Activated CD4-positive, alpha-beta T cell treated with anti-CD3 and anti-CD28 coated beads, Interleukin-2, amount 50 U/mL, for 4 hours (primary cell): ENCODE measurements at regions not wholly inside any gene's neighbourhood (a gene's known extent, or its start where the extent isn't known, plus 50 kb on each side); places are given as distances from the start of the nearest gene placed in this dataset.
A peak's percentile ranks its signal among the peaks of the same experiment; 100 is the strongest.

Experiments used
- DNase-seq, 2 experiments: peaks; one replicate each; pipeline ENCODE4 v3.0.0-alpha.2; 2020

DNA sequence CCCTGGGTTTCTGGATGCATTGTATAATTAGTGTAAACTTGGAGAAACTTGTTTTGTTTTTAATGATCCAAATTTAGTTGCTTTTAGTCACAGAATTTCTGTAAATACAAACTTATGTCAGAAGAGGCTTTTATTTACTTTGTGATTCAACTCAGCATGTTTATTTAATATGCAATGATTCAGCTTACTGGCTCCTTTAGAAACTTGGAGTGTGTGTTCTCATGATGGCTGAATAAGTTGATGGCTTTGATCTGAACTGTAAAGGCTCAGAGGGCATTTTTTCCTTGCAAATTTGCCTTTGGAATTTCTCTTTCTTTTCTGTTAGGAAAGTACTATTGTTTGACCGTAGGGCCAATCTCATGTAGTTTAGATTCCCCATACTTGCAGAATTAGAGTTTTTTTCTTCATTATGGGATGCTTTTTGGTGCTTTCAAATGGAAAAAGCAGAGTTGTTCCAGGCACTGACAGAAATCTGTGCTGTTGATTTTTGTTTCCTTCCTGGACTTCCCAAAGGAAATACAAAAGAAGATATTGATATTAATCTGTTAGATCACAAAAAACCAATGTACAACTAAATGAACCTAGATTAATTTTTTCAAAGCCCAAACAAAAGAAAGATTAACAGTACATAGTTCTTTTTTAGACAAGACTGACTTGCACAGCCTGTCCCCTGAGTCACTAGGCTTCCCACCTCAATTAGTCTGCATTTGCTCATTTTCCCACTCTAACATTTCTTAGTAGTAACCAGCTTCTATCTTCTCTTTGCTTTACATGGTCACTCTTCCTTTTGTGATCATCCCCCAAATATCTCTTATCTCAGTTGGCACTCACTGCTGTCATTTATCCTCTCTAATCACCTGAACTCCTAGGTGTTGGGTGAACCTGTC, 96.8 kb upstream of the AGR3 start:
- no peak for DNase-seq

DNA sequence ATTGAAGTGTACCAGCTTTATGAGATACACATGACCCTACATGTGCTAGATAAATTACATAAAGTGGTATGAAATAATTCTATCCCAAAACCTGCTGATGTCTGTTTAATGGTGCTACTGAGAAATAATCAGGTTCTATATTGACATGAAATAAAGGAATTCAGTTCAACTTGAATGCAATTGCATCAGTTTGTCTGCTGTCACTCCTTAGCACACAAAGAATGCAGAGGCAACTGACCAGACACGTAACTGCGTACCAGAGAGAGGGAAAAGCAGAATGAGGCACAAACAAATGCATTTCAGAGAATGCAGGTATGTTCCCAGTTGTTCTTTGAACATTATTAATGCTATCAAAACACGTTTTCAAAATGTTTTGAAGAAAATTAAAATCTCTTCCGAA, 98.8 kb upstream of the AGR3 start:
- no peak for DNase-seq

DNA sequence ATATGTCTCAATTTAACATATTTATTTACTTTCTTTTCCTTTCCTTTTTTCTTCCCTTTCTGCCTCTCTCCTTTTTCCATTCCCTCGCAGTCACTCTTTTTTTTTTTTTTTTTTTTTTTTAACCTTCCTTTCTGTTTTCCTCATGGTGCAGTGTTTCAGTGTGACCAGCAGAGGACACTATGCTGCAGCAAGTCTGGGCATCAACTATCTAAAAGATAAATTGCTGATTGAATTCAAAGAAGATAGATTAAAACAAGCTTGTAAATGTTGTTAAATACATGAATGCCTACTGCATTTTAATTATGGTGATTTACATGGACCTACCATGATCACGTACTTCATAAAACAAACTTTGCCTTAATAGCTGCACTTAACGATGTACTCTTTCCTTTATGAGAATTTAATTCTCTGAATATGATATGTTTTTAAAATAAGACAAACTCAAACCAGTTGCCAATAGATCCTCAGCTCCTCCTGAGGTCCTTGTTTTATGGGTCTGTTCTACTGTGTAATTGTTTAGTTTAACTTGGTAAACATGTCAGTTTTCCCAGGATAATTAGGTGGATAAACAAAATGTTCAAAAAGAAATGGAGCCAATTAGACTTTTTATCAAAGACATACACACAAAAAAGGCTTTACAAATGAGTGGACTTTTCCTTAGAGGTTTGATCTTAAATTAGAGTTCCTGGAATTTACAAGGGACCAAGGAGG, 101.0 kb upstream of the AGR3 start:
- peak; percentile 17 to 18 for DNase-seq

GRCh38 chr7:16984375-16984774, 102.6 kb upstream of the AGR3 start:
- DNase-seq, result no peak

DNA sequence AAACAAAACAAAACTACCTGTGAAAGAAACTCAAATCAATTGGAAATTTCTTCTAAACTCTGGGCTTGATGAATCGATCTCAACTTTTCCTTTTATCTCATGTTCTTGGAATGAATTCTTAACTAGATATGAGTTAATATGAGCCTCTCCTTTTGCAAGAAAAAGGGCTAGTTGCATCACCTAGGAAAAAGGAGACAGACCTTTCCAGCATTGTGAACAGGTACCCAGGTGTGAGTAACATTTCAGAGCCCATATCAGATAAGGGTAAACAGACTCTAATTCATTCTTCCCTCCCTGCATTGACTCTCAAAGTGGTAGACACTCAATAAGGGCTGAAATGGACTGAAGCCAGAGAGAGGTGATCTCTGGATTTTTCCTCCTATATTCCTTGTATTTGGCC, 103.8 kb upstream of the AGR3 start:
- no peak for DNase-seq

GRCh38 chr7:16986755-16987154, 105.0 kb upstream of the AGR3 start:
- no peak for DNase-seq

DNA sequence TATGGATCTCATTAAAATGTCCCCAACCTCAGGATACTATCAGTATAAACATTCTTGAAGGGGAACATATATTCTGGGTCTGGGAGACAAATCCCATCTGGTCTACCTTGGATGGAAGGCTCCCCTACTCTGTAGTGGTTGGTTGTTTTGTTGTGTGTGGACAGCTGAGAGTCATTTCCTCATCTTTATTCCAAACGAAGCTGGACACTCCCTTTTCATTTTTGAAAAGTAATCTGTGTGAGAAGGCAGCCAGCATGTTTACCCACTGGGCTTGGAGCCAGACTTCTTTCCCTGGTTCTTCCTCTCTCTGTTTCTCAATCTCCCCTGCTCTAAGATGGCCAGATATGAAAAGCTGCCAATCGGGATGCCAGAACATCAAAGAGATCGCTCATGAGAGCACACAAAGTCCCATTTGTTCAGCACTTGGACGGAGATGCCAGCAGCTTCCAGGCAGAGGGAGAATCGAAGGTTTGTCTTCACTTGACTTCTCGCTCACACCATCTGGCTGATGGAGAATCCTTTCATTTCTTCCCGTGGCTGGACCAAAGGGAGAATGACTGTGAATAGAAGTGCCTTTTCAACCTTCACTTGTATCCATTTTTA, 108.1 kb upstream of the AGR3 start:
- no peak for DNase-seq

DNA sequence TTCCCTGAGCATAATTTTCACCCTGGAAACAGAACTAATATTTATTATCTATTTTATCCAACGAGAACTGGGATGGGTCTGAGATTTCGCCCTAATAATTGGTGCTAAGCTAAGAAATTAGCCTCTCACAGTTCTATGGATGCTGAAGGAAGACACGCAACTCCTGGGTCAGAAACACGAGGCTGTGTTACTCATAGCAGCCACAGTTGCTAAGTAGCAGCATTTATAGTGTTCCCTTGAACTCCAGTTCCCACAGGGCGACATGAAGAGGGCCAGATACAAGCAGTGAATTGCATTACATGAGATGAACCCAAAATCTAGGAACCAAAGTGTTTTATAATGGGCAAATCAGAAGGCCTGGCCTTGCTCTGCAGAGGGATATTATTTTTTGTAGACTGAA, 109.8 kb upstream of the AGR3 start:
- no peak for DNase-seq

DNA sequence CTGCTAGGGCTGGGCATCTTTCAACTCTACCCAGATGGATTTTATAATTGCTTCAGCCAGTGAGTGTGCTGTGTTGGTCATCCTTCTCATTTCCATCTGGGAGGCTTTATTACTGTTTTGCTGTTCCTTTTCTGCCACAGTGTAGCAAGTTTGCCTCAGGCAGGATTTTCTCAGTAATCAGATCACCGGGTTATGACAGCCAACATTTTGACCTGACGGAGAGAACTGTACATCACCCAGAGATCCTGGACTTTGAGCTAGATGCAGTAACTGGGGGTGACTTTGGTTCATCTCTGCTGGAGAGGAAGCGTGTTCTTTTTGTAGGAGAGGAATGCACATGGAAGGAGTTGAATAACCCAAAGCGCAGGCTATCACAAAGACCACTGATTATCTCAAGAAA, 111.8 kb upstream of the AGR3 start:
- no peak for DNase-seq

DNA sequence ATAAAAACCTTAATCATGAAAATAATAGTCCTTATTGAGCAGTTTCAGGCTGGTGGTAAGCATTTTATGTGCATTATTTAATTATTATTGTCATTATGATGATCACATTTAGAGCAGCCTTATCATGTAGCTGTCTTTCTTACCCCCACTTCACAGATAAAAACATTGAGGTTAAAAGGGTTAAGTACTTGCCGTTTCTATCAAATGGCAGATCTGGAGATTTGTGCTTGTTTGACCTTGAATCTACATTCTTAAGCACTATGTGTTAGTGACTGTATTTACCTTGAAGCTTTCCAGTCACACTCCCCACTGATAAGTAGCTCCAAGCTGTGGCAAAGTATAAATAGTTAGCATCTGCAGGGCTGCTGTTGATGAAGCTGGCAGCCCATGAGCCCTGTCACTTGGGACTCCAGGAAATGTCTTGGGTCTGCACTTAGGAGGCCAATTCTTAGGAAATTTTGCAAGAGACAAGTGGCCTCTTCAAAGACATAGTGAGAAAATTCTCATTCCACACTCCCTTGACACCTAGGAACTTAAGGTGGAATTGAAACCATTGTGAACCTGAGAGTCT, 116.8 kb upstream of the AGR3 start:
- DNase-seq, result no peak

DNA sequence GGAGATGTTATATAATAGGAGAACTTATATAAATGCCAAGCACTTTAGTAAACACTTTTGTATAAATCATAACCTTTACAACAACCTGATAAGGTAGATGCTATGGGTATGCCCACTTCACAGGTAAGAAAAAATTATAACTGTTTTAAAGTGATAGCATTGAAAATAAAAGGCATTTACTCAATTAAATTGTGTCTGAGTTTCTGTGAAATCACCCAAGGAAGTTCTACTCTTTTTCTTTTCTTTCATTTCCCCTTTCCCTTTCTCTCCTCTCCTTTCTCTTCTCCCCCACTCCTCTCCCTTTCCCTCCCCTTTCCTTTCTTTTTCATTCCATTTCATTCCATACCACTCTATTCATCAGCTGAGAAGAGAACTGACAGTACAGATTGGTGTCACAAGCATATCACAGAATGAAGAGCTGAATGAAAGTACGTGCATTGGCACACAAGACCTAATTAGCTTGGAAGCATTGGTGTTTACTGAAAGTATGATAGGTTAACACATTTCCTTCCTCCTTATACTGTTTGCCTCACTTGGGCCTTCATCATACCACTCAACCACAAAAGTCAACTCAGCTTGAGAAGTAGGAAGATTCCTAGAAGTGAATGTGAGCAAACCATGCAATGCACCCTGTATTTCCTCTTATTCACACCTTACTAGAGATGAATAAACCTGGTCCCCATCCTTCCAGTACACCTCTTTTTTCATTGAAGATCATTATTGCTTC, 117.9 kb upstream of the AGR3 start:
- DNase-seq, result no peak

DNA sequence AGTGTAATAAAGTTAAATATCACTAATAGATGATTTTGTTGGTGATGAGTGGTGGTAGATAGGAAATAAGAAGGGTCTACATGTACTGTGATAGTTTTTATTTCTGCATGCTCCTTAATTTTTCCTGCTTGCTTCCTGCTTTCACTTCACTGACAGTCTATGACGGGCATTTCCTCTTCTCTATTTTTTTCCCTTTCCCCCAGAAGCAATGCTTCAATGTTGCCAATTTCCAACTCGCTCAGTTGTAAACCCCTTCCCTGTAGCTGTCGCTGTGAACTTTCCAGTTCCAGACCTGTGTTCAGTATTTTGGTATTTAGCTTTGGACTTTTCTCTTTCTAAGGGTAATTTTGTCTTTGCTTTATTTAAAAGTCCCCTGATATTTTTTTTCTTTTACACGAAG, 123.5 kb upstream of the AGR3 start:
- DNase-seq, result no peak

GRCh38 chr7:17007841-17008240, 126.1 kb upstream of the AGR3 start:
- DNase-seq, result no peak

DNA sequence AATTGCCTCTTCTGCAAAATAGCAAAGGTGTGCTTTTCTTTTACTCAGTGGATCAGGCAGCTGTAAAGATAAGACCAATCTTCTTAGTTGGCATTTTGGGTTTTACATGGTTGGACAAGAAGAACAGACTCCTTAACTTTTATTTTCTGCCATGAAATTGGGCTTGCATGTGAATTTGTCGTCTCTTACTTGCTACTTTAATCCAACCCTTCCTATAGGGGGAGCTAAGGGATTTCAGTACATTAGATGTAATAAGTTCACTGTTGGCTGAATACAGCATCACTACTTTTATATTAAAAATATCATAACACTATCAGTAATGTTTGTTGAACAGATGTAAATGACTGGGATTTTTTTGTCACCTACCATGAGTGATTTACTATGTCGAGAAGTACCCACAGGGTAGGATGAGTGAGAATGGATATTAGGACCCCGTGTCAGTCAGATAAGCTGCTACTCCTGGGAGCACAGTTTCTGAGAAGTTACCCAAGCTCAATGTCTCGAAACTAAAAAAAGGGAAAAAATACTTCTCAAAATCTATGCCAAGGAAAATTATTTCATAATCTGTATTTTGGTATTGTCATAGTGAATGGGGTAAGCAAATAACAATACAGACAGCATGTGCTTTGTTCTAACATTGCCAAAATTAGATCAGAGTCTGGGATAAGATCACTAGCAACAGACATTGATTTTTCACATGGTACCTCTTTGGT, 127.4 kb upstream of the AGR3 start:
- no peak for DNase-seq

- DNase-seq, result no peak
These were observed 128.2 kb upstream of the AGR3 start for GRCh38 chr7:17009933-17010332.

DNA sequence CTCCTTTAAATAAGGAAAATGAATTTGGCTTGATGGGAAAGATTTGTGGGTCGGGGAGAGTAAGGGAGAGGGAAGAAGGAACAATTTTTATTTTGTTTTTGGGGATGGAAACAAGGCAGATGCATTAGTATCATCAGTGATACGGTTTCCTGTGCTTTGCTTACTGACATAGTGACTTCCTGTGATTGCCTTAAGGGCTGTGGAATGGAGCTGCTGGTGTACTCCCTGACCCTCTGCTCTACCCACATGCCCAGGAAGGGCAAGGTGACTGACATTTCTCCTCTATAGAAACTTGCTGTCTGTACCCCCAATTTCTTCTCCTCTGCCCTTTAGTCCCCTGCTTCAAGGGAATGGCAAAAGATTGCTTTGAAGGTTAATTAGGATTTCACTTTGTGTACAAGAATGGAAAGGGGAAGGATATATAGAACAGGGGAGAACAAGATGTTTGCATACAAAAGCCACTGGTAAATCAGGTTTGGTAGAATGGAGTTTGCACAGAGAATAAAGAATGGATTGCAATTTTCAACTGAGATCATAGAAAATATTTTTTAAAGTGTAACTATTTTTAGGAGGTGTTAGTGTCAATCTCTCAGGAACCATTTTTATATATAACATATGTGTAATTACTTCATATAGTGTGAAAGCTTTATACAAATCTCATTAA, 129.0 kb upstream of the AGR3 start:
- no peak for DNase-seq

DNA sequence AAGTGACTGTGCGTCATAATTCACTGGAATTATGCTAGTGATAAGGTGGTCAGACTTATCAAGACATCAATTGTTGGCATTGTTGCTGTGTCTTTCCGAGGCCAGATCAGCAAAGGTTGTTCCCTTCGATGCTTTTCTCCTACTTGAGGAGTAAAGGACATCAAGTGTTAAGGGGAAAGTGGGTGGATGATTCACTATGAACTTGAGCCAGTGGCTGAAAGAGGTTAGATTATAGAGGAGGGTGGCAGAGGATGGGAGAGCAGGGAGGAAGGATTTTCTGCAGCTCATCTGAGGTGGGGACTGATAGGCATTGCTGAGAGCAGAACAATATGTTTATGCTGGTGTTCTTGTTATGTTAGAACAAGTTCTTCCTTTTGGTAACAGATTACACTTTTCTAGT, 131.4 kb upstream of the AGR3 start:
- no peak for DNase-seq

- DNase-seq, result no peak
These were observed 132.9 kb upstream of the AGR3 start for GRCh38 chr7:17014686-17015085.

DNA sequence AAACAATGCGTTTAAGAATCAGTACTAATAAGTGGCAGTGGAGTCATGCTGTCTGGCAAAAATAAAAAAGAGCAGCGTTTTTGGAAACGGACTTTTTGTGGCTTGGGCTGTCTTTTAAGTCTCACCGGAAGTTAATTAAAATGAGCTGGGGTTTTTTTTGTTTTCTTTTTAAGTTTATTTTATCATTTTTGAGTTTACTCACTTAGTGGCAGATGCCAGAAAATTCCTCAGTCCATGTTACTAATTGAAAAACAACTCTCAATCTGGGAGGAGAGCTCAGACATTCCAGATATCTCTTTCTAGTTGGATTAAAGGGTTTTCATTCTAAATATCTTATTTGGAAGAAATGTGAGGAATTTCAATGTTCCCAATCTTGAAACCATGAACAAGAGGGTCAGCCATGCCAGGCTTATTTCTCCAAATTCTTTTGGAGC, 133.8 kb upstream of the AGR3 start:
- no peak for DNase-seq

- no peak for DNase-seq
These were observed 134.7 kb upstream of the AGR3 start for GRCh38 chr7:17016402-17017010.

- DNase-seq, result no peak
These were observed 137.3 kb upstream of the AGR3 start for GRCh38 chr7:17019106-17019505.
